H1 (cell line): ENCODE measurements at regions not wholly inside any gene's neighbourhood (a gene's known extent, or its start where the extent isn't known, plus 50 kb on each side); places are given as distances from the start of the nearest gene placed in this dataset.

ENCODE experiments used
- CTCF ChIA-PET: fragments of 300-600 bp; sonication (Branson Sonifier 250); formaldehyde crosslinking; loops from one replicate; lab custom pipeline; 2021; ENCODE audit not compliant: partially characterized antibody; lab: Charles Lee
- POLR2A ChIA-PET: fragments of 300-600 bp; sonication (Branson Sonifier 250); formaldehyde crosslinking; loops from one replicate; lab custom pipeline; 2021; ENCODE audit warnings: inconsistent platforms; ENCODE audit not compliant: partially characterized antibody; lab: Charles Lee
- DNase-seq, 2 experiments: peaks; one replicate each; pipeline versions ENCODE4 v3.0.0 to v3.0.0-alpha.2; 2010 to 2022; ENCODE audit warnings: low spot score in 2 of 2, low read depth in 1 of 2, mixed read lengths in 1 of 2
- FAIRE-seq: peaks from 2 replicates; lab custom pipeline; 2011; peaks lifted over from hg19 to GRCh38; lab: Jason Lieb, UNC
- H2AFZ ChIP-seq: 2 replicates; pipeline ENCODE4 v1.8.1; 2012; ENCODE audit warnings: low read length, inconsistent platforms
- H2AK5ac ChIP-seq: 2 replicates; pipeline ENCODE4 v1.6.1; 2013; ENCODE audit warnings: low read depth, low read length
- H2BK120ac ChIP-seq: replicated peaks from 2 replicates; pipeline ENCODE3; 2013; ENCODE audit warnings: low read depth, low read length, inconsistent platforms
- H2BK12ac ChIP-seq: 2 replicates; pipeline ENCODE4 v1.6.1; 2013; ENCODE audit warnings: low read depth, low read length
- H2BK15ac ChIP-seq: 2 replicates; pipeline ENCODE4 v1.6.1; 2013; ENCODE audit warnings: low read length
- H2BK20ac ChIP-seq: 2 replicates; pipeline ENCODE4 v1.6.1; 2013; ENCODE audit warnings: low read length
- H2BK5ac ChIP-seq: 2 replicates; pipeline ENCODE4 v1.6.1; 2013; ENCODE audit warnings: low read depth, low read length
- H3K14ac ChIP-seq: 2 replicates; pipeline ENCODE4 v1.6.1; 2013; ENCODE audit warnings: inconsistent platforms; ENCODE audit not compliant: insufficient read length
- H3K18ac ChIP-seq: 2 replicates; pipeline ENCODE4 v1.6.1; 2013; ENCODE audit warnings: low read length; ENCODE audit errors: extremely low read depth
- H3K23ac ChIP-seq: 2 replicates; pipeline ENCODE4 v1.6.1; 2013; ENCODE audit warnings: inconsistent platforms; ENCODE audit not compliant: insufficient read length
- H3K23me2 ChIP-seq: 2 replicates; pipeline ENCODE4 v1.6.1; 2013; ENCODE audit warnings: low read depth, low read length
- H3K27ac ChIP-seq: 2 replicates; pipeline ENCODE4 v1.6.1; 2011; ENCODE audit warnings: low read depth, low read length, inconsistent platforms
- H3K27me3 ChIP-seq, 4 experiments: replicated peaks in 1 of 4; 1 replicate in 1 of 4; 2 replicates in 3 of 4; pipeline versions ENCODE4 v1.6.1 to v1.8.1; 2011 to 2013; ENCODE audit warnings: low read length in 3 of 4, mild to moderate bottlenecking in 3 of 4, inconsistent platforms in 2 of 4, mixed read lengths in 2 of 4, moderate library complexity in 1 of 4; ENCODE audit not compliant: control insufficient read depth in 3 of 4, insufficient read depth in 3 of 4; ENCODE audit errors: extremely low read depth in 1 of 4
- H3K36me3 ChIP-seq, 4 experiments: 2 replicates each; pipeline versions ENCODE4 v1.6.1 to v1.8.1; 2011 to 2013; ENCODE audit warnings: mild to moderate bottlenecking in 4 of 4, low read length in 3 of 4, moderate library complexity in 2 of 4, control low read depth in 1 of 4, inconsistent platforms in 1 of 4; ENCODE audit not compliant: insufficient read depth in 4 of 4, control insufficient read depth in 2 of 4
- H3K4ac ChIP-seq: replicated peaks from 2 replicates; pipeline ENCODE3; 2013; ENCODE audit warnings: low read length, low read depth, mixed read lengths, inconsistent platforms; ENCODE audit not compliant: insufficient read length
- H3K4me1 ChIP-seq, 4 experiments: replicated peaks in 1 of 4; 1 replicate in 1 of 4; 2 replicates in 3 of 4; pipeline versions ENCODE4 v1.6.1 to v1.8.1; 2011 to 2013; ENCODE audit warnings: low read length in 3 of 4, inconsistent platforms in 2 of 4, mixed read lengths in 1 of 4; ENCODE audit not compliant: insufficient read depth in 4 of 4, control insufficient read depth in 3 of 4
- H3K4me2 ChIP-seq, 2 experiments: 2 replicates each; pipeline versions ENCODE4 v1.6.1 to v1.8.1; 2011 to 2013; ENCODE audit warnings: low read depth in 2 of 2, low read length in 2 of 2, control low read depth in 1 of 2, inconsistent platforms in 1 of 2, mild to moderate bottlenecking in 1 of 2; ENCODE audit not compliant: insufficient read depth in 1 of 2
- H3K4me3 ChIP-seq, 4 experiments: fragments of 200-600, 300-600 bp in 1 of 4; sonication (generic), shearing (Covaris generic), sonication (Bioruptor Twin) in 1 of 4; 2 replicates each; pipeline versions ENCODE4 v1.5.1 to v1.8.1; 2011 to 2016; ENCODE audit warnings: low read length in 4 of 4, low read depth in 3 of 4, control low read depth in 2 of 4, inconsistent platforms in 2 of 4, mild to moderate bottlenecking in 2 of 4, mixed read lengths in 1 of 4, moderate library complexity in 1 of 4; ENCODE audit not compliant: insufficient read depth in 2 of 4; ENCODE audit errors: extremely low read depth in 1 of 4
- H3K56ac ChIP-seq: replicated peaks from 2 replicates; pipeline ENCODE3; 2013; ENCODE audit warnings: low read depth, mild to moderate bottlenecking, mixed read lengths, low read length, inconsistent platforms; ENCODE audit not compliant: insufficient read length
- H3K79me1 ChIP-seq: 2 replicates; pipeline ENCODE4 v1.6.1; 2013; ENCODE audit warnings: low read depth, low read length, control low read depth
- H3K79me2 ChIP-seq, 2 experiments: 2 replicates each; pipeline versions ENCODE4 v1.6.1 to v1.8.1; 2012 to 2013; ENCODE audit warnings: low read length in 2 of 2, mild to moderate bottlenecking in 2 of 2, inconsistent platforms in 1 of 2; ENCODE audit not compliant: insufficient read depth in 2 of 2, control insufficient read depth in 1 of 2
- H3K9ac ChIP-seq, 4 experiments: replicated peaks in 1 of 4; 1 replicate in 1 of 4; 2 replicates in 3 of 4; pipeline versions ENCODE4 v1.6.1 to v1.8.1; 2011 to 2013; ENCODE audit warnings: low read depth in 3 of 4, low read length in 3 of 4, control low read depth in 2 of 4, mild to moderate bottlenecking in 2 of 4, moderate library complexity in 2 of 4, inconsistent platforms in 1 of 4; ENCODE audit errors: extremely low read depth in 1 of 4
- H3K9me3 ChIP-seq, 2 experiments: 2 replicates each; pipeline versions ENCODE4 v1.6.1 to v1.8.1; 2012 to 2013; ENCODE audit warnings: mild to moderate bottlenecking in 2 of 2, moderate library complexity in 2 of 2, control low read depth in 1 of 2, inconsistent platforms in 1 of 2, low read depth in 1 of 2, low read length in 1 of 2, mixed read lengths in 1 of 2; ENCODE audit not compliant: insufficient read depth in 2 of 2
- H4K20me1 ChIP-seq, 2 experiments: replicated peaks in 1 of 2; 2 replicates each; pipeline versions ENCODE3 to v1.8.1; 2011 to 2013; ENCODE audit warnings: inconsistent platforms in 2 of 2, low read length in 2 of 2, mild to moderate bottlenecking in 1 of 2; ENCODE audit not compliant: insufficient read depth in 2 of 2, control insufficient read depth in 1 of 2
- H4K5ac ChIP-seq: 2 replicates; pipeline ENCODE4 v1.6.1; 2013; ENCODE audit warnings: low read length, low read depth, mixed read lengths, inconsistent platforms; ENCODE audit not compliant: insufficient read length
- H4K8ac ChIP-seq: 2 replicates; pipeline ENCODE4 v1.8.0; 2013; ENCODE audit warnings: mild to moderate bottlenecking, moderate library complexity, low read length, inconsistent platforms; ENCODE audit not compliant: insufficient read depth; ENCODE audit errors: extremely low read depth
- H4K91ac ChIP-seq: replicated peaks from 2 replicates; pipeline ENCODE3; 2013; ENCODE audit warnings: low read length, mixed read lengths, inconsistent platforms; ENCODE audit not compliant: insufficient read length
- CBX5 ChIP-seq: fragments of 300-800, 300-1000 bp; sonication (generic); IDR thresholded peaks from 2 replicates; pipeline ENCODE4 v1.7.1; 2016; ENCODE audit warnings: antibody characterized with exemption, low read length, low read depth
- CBX8 ChIP-seq: fragments of 300-800, 300-1000 bp; sonication (generic); IDR thresholded peaks from 2 replicates; pipeline ENCODE4 v1.7.1; 2016; ENCODE audit warnings: low read depth, low read length, borderline replicate concordance
- CHD2 ChIP-seq: IDR thresholded peaks from 2 replicates; pipeline ENCODE4 v1.6.1; 2012; ENCODE audit warnings: low read length, improper control_type of control experiment
- GTF2F1 ChIP-seq: IDR thresholded peaks from 2 replicates; pipeline ENCODE4 v1.6.1; 2012; ENCODE audit warnings: low read depth, low read length, improper control_type of control experiment, borderline replicate concordance
- HDAC2 ChIP-seq, 2 experiments: fragments of 300-600 bp in 1 of 2; sonication (generic) in 1 of 2; IDR thresholded peaks; 2 replicates each; pipeline ENCODE4 v1.6.1; 2011 to 2012; ENCODE audit warnings: low read depth in 2 of 2, low read length in 2 of 2, mild to moderate bottlenecking in 2 of 2, moderate library complexity in 2 of 2, borderline replicate concordance in 1 of 2, inconsistent platforms in 1 of 2
- JUN ChIP-seq: IDR thresholded peaks from 2 replicates; pipeline ENCODE4 v1.6.1; 2011; ENCODE audit warnings: low read depth, mild to moderate bottlenecking, improper control_type of control experiment, low read length
- JUND ChIP-seq: IDR thresholded peaks from 2 replicates; pipeline ENCODE4 v1.6.1; 2011; ENCODE audit warnings: mild to moderate bottlenecking, improper control_type of control experiment, low read length
- KDM4A ChIP-seq: IDR thresholded peaks from one replicate; pipeline ENCODE4 v1.7.1; 2012; ENCODE audit warnings: low read depth, mild to moderate bottlenecking, moderate library complexity, low read length, inconsistent platforms; ENCODE audit not compliant: severe bottlenecking
- MAFK ChIP-seq: IDR thresholded peaks from 2 replicates; pipeline ENCODE4 v1.6.1; 2012; ENCODE audit warnings: low read depth, mild to moderate bottlenecking, improper control_type of control experiment, low read length
- PHF8 ChIP-seq: fragments of 200-600 bp; sonication (generic); conservative IDR thresholded peaks from 2 replicates; pipeline ENCODE4 v1.7.1; 2012; ENCODE audit warnings: low read depth, mild to moderate bottlenecking, inconsistent platforms, low read length, moderate library complexity
- POU5F1 ChIP-seq: IDR thresholded peaks from 2 replicates; pipeline ENCODE4 v1.6.1; 2011; ENCODE audit warnings: low read depth, mild to moderate bottlenecking, low read length, moderate library complexity
- RXRA ChIP-seq: IDR thresholded peaks from 2 replicates; pipeline ENCODE4 v1.6.1; 2011; ENCODE audit warnings: low read depth, mild to moderate bottlenecking, low read length, moderate library complexity; ENCODE audit not compliant: insufficient read depth
- SIX5 ChIP-seq: IDR thresholded peaks from 2 replicates; pipeline ENCODE4 v1.6.1; 2011; ENCODE audit warnings: mild to moderate bottlenecking, low read depth, low read length
- SP1 ChIP-seq: IDR thresholded peaks from 2 replicates; pipeline ENCODE4 v1.6.1; 2011; ENCODE audit warnings: low read depth, low read length
- SP4 ChIP-seq: IDR thresholded peaks from 2 replicates; pipeline ENCODE4 v1.6.1; 2012; ENCODE audit warnings: low read length, inconsistent platforms
- TAF7 ChIP-seq: optimal IDR thresholded peaks from 2 replicates; pipeline ENCODE3; 2011; ENCODE audit warnings: low read depth, mild to moderate bottlenecking, inconsistent platforms, low read length, moderate library complexity, borderline replicate concordance
- WGBS, 2 experiments: shearing (Covaris generic) in 1 of 2; methylation state at CpG; one replicate each; pipeline versions ENCODE4 v1.1.6 to v1.1.7; 2013 to 2015; ENCODE audit warnings: low lambda C conversion rate in 2 of 2, mixed read lengths in 2 of 2, inconsistent platforms in 1 of 2, low coverage in 1 of 2, missing lambda C conversion rate in 1 of 2; ENCODE audit not compliant: insufficient replicate concordance in 2 of 2, insufficient coverage in 1 of 2, insufficient read length in 1 of 2; ENCODE audit errors: extremely low coverage in 1 of 2, missing lambda C conversion rate in 1 of 2; 5-methylcytosine and 5-hydroxymethylcytosine counted together

- H3K9me3 ChIP-seq: no peaks in the 10 kb centered on the region
- no peak overlapping the region for H2BK20ac ChIP-seq
- FAIRE-seq (no peak), DNase-seq (no peak)
- no peak overlapping the region for H3K23ac ChIP-seq
- no peak overlapping the region for H3K4me3 ChIP-seq
- no peak overlapping the region for H2AFZ ChIP-seq
- WGBS, 2 experiments: 96% methylated on average over 2 of the region's 2 CpGs; no CpG with 5 or more reads in 1 of the 2 experiments
- CTCF ChIA-PET: interaction anchor here (0.6 to 0.8 kb wide), 2 partner anchors 98 to 427 kb away, joined by 3 read pairs; no protein-coding TSS in a partner anchor
- H3K56ac ChIP-seq: no peak overlapping the region
- H2BK12ac ChIP-seq: no peak overlapping the region
- no peak overlapping the region for H3K27ac ChIP-seq
- no peaks in the 10 kb centered on the region for H3K23me2 ChIP-seq
- no peaks in the 10 kb centered on the region for H3K79me2 ChIP-seq
- no peaks in the 10 kb centered on the region for H4K20me1 ChIP-seq
- no peak overlapping the region for H3K4me2 ChIP-seq
- H3K79me1 ChIP-seq: no peaks in the 10 kb centered on the region
- no peak overlapping the region for H2BK5ac ChIP-seq
- H3K4ac ChIP-seq: no peak overlapping the region
- H4K8ac ChIP-seq: no peak overlapping the region
- no peak overlapping the region for H3K18ac ChIP-seq
- H3K27me3 ChIP-seq: no peaks in the 10 kb centered on the region
- peaks cover 4 to 10% (median 7%) of the 10 kb centered on the region in 4 experiments; a peak in 6 of 7 replicates for H3K4me1 ChIP-seq
- no peak overlapping the region for H2BK15ac ChIP-seq
- POLR2A ChIA-PET: no interaction called here
- no peak overlapping the region for H4K91ac ChIP-seq
- H3K14ac ChIP-seq: no peak overlapping the region
- H2AK5ac ChIP-seq: no peak overlapping the region
- no peak overlapping the region for H2BK120ac ChIP-seq
- H3K36me3 ChIP-seq: no peaks in the 10 kb centered on the region
- no peak overlapping the region for H4K5ac ChIP-seq
- H3K9ac ChIP-seq: no peak overlapping the region
- no peak for TF ChIP-seq CBX5
- TF ChIP-seq RXRA: no peak
- no peak for TF ChIP-seq CBX8
- no peak for TF ChIP-seq MAFK
- no peak for TF ChIP-seq HDAC2 (IDR thresholded peaks at IDR 0.05; ENCODE audit: borderline replicate concordance in 1 of 2, low read depth in 2 of 2, low read length in 2 of 2)
- no peak for TF ChIP-seq GTF2F1
- no peak for TF ChIP-seq SIX5
- no peak for TF ChIP-seq PHF8
- no peak for TF ChIP-seq SP1
- no peak for TF ChIP-seq KDM4A
- no peak for TF ChIP-seq TAF7
- TF ChIP-seq POU5F1: no peak
- no peak for TF ChIP-seq JUND
- no peak for TF ChIP-seq CHD2
- no peak for TF ChIP-seq SP4
- TF ChIP-seq JUN: no peak
Observed at GRCh38 chr6:4644996-4645395, 131.2 kb upstream of the CDYL start.
